Endothelial cell (in vitro differentiated cells): ENCODE measurements at regions not wholly inside any gene's neighbourhood (a gene's known extent, or its start where the extent isn't known, plus 50 kb on each side); places are given as distances from the start of the nearest gene placed in this dataset.

Experiments used
- DNase-seq: peaks from one replicate; pipeline ENCODE4 v3.0.0; 2021; ENCODE audit warnings: low spot score
- H3K27ac Mint-ChIP-seq: one replicate; pipeline ENCODE4 v1.8.0; 2021; ENCODE audit warnings: mixed read lengths, inconsistent platforms; ENCODE audit not compliant: unreplicated experiment
- H3K27me3 Mint-ChIP-seq: one replicate; pipeline ENCODE4 v1.8.0; 2021; ENCODE audit warnings: mild to moderate bottlenecking, moderate library complexity, mixed read lengths, inconsistent platforms; ENCODE audit not compliant: unreplicated experiment
- H3K36me3 Mint-ChIP-seq: one replicate; pipeline ENCODE4 v1.8.0; 2021; ENCODE audit warnings: mild to moderate bottlenecking, low read depth, mixed read lengths, inconsistent platforms; ENCODE audit not compliant: unreplicated experiment
- H3K4me1 Mint-ChIP-seq: one replicate; pipeline ENCODE4 v1.8.0; 2021; ENCODE audit warnings: mild to moderate bottlenecking, mixed read lengths, inconsistent platforms; ENCODE audit not compliant: unreplicated experiment
- H3K4me3 Mint-ChIP-seq: one replicate; pipeline ENCODE4 v1.8.0; 2021; ENCODE audit warnings: mild to moderate bottlenecking, mixed read lengths, inconsistent platforms; ENCODE audit not compliant: unreplicated experiment
- H3K9me3 Mint-ChIP-seq: one replicate; pipeline ENCODE4 v1.8.0; 2021; ENCODE audit warnings: mixed read lengths, inconsistent platforms; ENCODE audit not compliant: unreplicated experiment
- TF ChIP-seq, protein P1 (sequence below): fragments of 200-600 bp; sonication (generic); IDR thresholded peaks from one replicate; pipeline ENCODE4 v1.5.0; 2021; ENCODE audit warnings: antibody characterized with exemption; ENCODE audit not compliant: unreplicated experiment

DNA sequence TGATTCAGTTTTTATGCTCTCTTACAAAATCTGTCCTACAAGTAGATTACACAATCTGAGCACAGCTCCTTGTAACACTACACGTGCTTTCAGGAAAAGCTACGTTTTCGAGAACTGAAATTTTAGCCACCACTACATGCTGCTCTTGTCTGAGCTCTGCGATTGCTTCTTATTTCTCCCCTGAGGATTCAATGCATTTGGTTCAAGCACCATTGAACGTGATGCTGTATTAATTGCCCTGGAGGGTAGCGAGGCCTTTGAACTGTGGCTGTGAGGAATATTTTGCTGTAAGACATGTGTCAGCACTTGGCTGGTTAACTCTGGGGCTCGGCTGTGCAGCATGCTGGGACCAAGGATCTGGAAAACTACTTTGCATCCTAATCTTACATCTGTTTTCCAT, 405.8 kb downstream of the EPHA4 start:
- no peaks in the 10 kb centered on the region for H3K27me3 Mint-ChIP-seq
- no peak overlapping the region for H3K27ac Mint-ChIP-seq
- H3K4me1 Mint-ChIP-seq = peaks cover 8% of the 10 kb centered on the region
- no peak for DNase-seq
- no peaks in the 10 kb centered on the region for H3K9me3 Mint-ChIP-seq
- TF ChIP-seq, protein P1, sequence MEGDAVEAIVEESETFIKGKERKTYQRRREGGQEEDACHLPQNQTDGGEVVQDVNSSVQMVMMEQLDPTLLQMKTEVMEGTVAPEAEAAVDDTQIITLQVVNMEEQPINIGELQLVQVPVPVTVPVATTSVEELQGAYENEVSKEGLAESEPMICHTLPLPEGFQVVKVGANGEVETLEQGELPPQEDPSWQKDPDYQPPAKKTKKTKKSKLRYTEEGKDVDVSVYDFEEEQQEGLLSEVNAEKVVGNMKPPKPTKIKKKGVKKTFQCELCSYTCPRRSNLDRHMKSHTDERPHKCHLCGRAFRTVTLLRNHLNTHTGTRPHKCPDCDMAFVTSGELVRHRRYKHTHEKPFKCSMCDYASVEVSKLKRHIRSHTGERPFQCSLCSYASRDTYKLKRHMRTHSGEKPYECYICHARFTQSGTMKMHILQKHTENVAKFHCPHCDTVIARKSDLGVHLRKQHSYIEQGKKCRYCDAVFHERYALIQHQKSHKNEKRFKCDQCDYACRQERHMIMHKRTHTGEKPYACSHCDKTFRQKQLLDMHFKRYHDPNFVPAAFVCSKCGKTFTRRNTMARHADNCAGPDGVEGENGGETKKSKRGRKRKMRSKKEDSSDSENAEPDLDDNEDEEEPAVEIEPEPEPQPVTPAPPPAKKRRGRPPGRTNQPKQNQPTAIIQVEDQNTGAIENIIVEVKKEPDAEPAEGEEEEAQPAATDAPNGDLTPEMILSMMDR = no peak
- H3K36me3 Mint-ChIP-seq = peaks cover 4% of the 10 kb centered on the region
- H3K4me3 Mint-ChIP-seq = no peak overlapping the region

DNA sequence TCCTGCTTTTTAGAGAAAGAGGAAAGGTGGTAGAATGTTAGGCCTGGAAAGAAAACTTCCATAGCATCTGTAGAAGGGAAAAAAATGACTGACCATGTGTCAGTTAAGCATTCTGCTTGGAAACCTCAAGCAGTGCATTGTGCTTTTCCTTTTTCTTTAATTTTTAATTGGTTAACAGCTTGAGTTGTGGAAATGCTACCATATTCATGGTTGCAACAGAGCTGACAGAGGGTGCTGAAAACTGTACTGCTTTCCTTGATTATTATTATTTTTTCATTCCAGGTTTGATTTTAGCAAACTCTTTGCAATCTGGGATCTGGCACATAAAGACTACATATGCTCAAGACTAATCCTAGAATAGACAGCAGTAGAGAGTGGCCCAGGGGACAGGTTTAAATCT, 404.5 kb downstream of the EPHA4 start:
- Mint-ChIP-seq H3K4me1 (peaks cover 4% of the 10 kb centered on the region), H3K4me3 (no peak overlapping the region), H3K9me3 (no peaks in the 10 kb centered on the region), H3K27ac (no peak overlapping the region), H3K27me3 (no peaks in the 10 kb centered on the region), H3K36me3 (peaks cover 4% of the 10 kb centered on the region)
- no peak for DNase-seq
- TF ChIP-seq, protein P1 = no peak

DNA sequence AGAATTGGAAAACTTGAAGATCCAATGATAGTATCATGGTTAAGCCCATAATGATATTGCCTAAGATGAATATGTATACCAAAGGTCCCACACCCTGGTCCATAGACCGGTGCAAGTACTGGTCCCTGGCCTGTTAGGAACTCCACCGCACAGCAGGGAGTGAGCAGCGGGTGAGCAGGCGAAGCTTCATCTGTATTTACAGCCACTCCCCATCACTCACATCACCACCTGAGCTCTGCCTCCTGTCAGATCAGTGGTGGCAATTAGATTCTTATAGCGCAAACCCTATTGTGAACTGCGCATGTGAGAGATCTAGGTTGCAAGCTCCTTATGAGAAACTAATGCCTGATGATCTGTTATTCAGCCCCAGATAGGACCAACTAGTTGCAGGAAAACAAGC, 402.4 kb downstream of the EPHA4 start:
- no peak for DNase-seq
- TF ChIP-seq, protein P1 = no peak
- Mint-ChIP-seq H3K4me3 (no peak overlapping the region), H3K4me1 (peaks cover 4% of the 10 kb centered on the region), H3K9me3 (no peaks in the 10 kb centered on the region), H3K36me3 (peaks cover 4% of the 10 kb centered on the region), H3K27me3 (no peaks in the 10 kb centered on the region), H3K27ac (no peak overlapping the region)

DNA sequence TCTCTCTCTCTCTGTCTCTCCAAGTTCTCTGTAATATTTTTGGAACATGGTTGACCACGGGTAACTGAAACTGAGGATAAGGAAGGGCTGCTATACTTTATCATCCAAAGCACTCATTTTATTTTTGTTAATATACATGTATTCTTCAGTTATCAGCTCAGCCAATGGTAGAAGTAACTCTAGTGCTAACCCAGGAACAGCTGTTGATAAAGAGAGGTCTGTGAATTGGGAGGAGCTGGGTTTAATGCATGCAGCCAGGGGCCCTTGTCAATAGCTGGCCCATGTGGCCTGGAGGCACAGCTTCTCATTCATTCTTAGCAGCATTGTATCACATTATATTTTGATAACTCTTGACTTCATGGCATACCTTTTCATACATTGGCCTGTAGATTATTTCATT, 401.6 kb downstream of the EPHA4 start:
- H3K4me3 Mint-ChIP-seq = no peak overlapping the region
- no peaks in the 10 kb centered on the region for H3K9me3 Mint-ChIP-seq
- no peak for DNase-seq
- TF ChIP-seq, protein P1 = no peak
- H3K27ac Mint-ChIP-seq = no peak overlapping the region
- H3K36me3 Mint-ChIP-seq = peaks cover 4% of the 10 kb centered on the region
- no peaks in the 10 kb centered on the region for H3K27me3 Mint-ChIP-seq
- peaks cover 4% of the 10 kb centered on the region for H3K4me1 Mint-ChIP-seq

DNA sequence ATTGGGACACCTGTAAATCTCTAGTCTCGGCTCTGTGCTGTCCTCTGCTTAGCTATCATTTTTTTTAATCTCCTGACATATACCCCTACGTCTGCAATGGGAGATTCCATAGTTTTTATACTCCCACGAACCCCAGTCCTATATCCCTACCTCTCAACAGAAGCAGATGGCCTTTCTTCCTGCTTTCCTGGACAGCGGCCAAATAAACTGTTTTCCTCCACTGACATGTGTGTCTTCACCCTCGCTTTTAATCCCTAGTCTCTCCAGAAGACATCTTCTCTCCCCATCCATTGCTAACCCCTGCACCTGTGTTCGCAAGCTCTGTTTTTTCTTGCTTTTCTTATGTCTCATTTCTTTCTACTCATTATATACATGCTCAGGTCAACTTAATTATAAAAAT, 395.4 kb downstream of the EPHA4 start:
- Mint-ChIP-seq H3K9me3 (no peaks in the 10 kb centered on the region), H3K27ac (no peak overlapping the region), H3K4me1 (no peaks in the 10 kb centered on the region), H3K4me3 (no peak overlapping the region), H3K36me3 (no peaks in the 10 kb centered on the region), H3K27me3 (no peaks in the 10 kb centered on the region)
- TF ChIP-seq, protein P1 = no peak
- DNase-seq = no peak
